Tibial artery (tissue), 4 donors: ENCODE measurements at regions not wholly inside any gene's neighbourhood (a gene's known extent, or its start where the extent isn't known, plus 50 kb on each side); places are given as distances from the start of the nearest gene placed in this dataset.
A peak's percentile ranks its signal among the peaks of the same experiment; 100 is the strongest.

Source experiments
- DNase-seq, 2 donors: peaks; one replicate each; pipeline ENCODE4 v3.0.0-alpha.2; 2019
- H3K27ac ChIP-seq, 2 donors: fragments of 200-600 bp; sonication (generic) in 1 of 2; 1 replicate in 1 of 2; 2 replicates in 1 of 2; pipeline ENCODE4 v1.5.1; 2018 to 2019; ENCODE audit warnings: mild to moderate bottlenecking in 1 of 2
- H3K27me3 ChIP-seq, 2 donors: fragments of 200-600 bp; sonication (generic) in 1 of 2; one replicate each; pipeline versions ENCODE4 v1.5.1 to v1.6.0; 2016 to 2019
- H3K36me3 ChIP-seq, 3 donors: fragments of 200-600 bp; sonication (generic) in 2 of 3; one replicate each; pipeline ENCODE4 v1.5.1; 2016 to 2019; ENCODE audit warnings: mild to moderate bottlenecking in 2 of 3
- H3K4me1 ChIP-seq, 4 donors: fragments of 200-600 bp; sonication (generic) in 2 of 4; 1 replicate in 3 of 4; 2 replicates in 1 of 4; pipeline ENCODE4 v1.5.1; 2016 to 2019
- H3K4me3 ChIP-seq, 2 donors: fragments of 200-600 bp; sonication (generic) in 1 of 2; 1 replicate in 1 of 2; 2 replicates in 1 of 2; pipeline ENCODE4 v1.5.1; 2018 to 2019; ENCODE audit warnings: mild to moderate bottlenecking in 2 of 2
- H3K9me3 ChIP-seq, 3 donors: fragments of 200-600 bp; sonication (generic) in 1 of 3; one replicate each; pipeline ENCODE4 v1.5.1; 2016 to 2019
- CTCF ChIP-seq, 2 experiments: fragments of 200-600 bp in 1 of 2; fragments of 450-650 bp in 1 of 2; IDR thresholded peaks; one replicate each; pipeline ENCODE4 v1.5.1; 2017 to 2019; ENCODE audit warnings: antibody characterized with exemption in 2 of 2, mild to moderate bottlenecking in 1 of 2, moderate library complexity in 1 of 2
- intact Hi-C: fragments of 100-400 bp; cut with DNase I; formaldehyde crosslinking; loops from one replicate; pipeline ENCODE4 v1.15.0; 2023; ENCODE audit warnings: low total_unique reads

- intact Hi-C loops, result no loop called here
- no peak overlapping the region for H3K27ac ChIP-seq
- no peaks in the 10 kb centered on the region for H3K9me3 ChIP-seq
- TF ChIP-seq CTCF (IDR thresholded peaks at IDR 0.05), result peak; percentile 28 to 40
- no peaks in the 10 kb centered on the region for H3K27me3 ChIP-seq
- peaks cover 0 to 23% (median 14%) of the 10 kb centered on the region in 4 donors for H3K4me1 ChIP-seq
- H3K4me3 ChIP-seq, result no peak overlapping the region
- DNase-seq, result no peak
- H3K36me3 ChIP-seq, result no peaks in the 10 kb centered on the region
These were observed 85.6 kb downstream of the CD8B2 start for GRCh38 chr2:106572541-106573450.

- no peak for TF ChIP-seq CTCF (IDR thresholded peaks at IDR 0.05)
- H3K27me3 ChIP-seq, result no peaks in the 10 kb centered on the region
- no peaks in the 10 kb centered on the region for H3K9me3 ChIP-seq
- H3K27ac ChIP-seq, result no peak overlapping the region
- H3K4me3 ChIP-seq, result no peak overlapping the region
- intact Hi-C loops, result no loop called here
- no peaks in the 10 kb centered on the region for H3K36me3 ChIP-seq
- peaks cover 0 to 23% (median 14%) of the 10 kb centered on the region in 4 donors for H3K4me1 ChIP-seq
- DNase-seq, result no peak
These were observed 86.6 kb downstream of the CD8B2 start for GRCh38 chr2:106573773-106574172.

- H3K9me3 ChIP-seq, result no peaks in the 10 kb centered on the region
- H3K4me3 ChIP-seq, result no peak overlapping the region
- H3K27ac ChIP-seq, result peak overlapping the region; percentile 9 to 59
- peaks cover 0 to 23% (median 16%) of the 10 kb centered on the region in 4 donors for H3K4me1 ChIP-seq
- H3K27me3 ChIP-seq, result no peaks in the 10 kb centered on the region
- no peak for TF ChIP-seq CTCF (IDR thresholded peaks at IDR 0.05)
- no peaks in the 10 kb centered on the region for H3K36me3 ChIP-seq
- DNase-seq, result peak in 1 of 2 donors; percentile 74
- intact Hi-C loops, result no loop called here
These were observed 88.8 kb downstream of the CD8B2 start for GRCh38 chr2:106575955-106576354.

- intact Hi-C loops, result no loop called here
- H3K27ac ChIP-seq, result peak overlapping the region in 1 of 2 donors; percentile 59
These were observed 90.1 kb downstream of the CD8B2 start for GRCh38 chr2:106577255-106577651.

GRCh38 chr2:106579750-106580197 is 92.6 kb downstream of the CD8B2 start:
- no peak for DNase-seq
- no peak for TF ChIP-seq CTCF (IDR thresholded peaks at IDR 0.05)
- Histone ChIP-seq H3K9me3 (no peaks in the 10 kb centered on the region), H3K4me1 (peaks cover 0 to 27% (median 18%) of the 10 kb centered on the region in 4 donors), H3K27me3 (peaks cover 0 to 11% of the 10 kb centered on the region in 2 donors), H3K36me3 (no peaks in the 10 kb centered on the region), H3K4me3 (no peak overlapping the region), H3K27ac (no peak overlapping the region)
- intact Hi-C loops, result no loop called here

More at GRCh38 chr2:106577255-106577651, 90.1 kb downstream of the CD8B2 start:
- Histone ChIP-seq H3K36me3 (no peaks in the 10 kb centered on the region), H3K9me3 (no peaks in the 10 kb centered on the region), H3K27me3 (no peaks in the 10 kb centered on the region), H3K4me3 (no peak overlapping the region), H3K4me1 (peaks cover 0 to 27% (median 18%) of the 10 kb centered on the region in 4 donors)
- no peak for DNase-seq
- no peak for TF ChIP-seq CTCF (IDR thresholded peaks at IDR 0.05)
